Sigmoid colon (tissue), 4 donors: ENCODE measurements at regions not wholly inside any gene's neighbourhood (a gene's known extent, or its start where the extent isn't known, plus 50 kb on each side); places are given as distances from the start of the nearest gene placed in this dataset.

ENCODE experiments used
- POLR2A ChIP-seq, 2 donors: fragments of 450-650 bp; IDR thresholded peaks; one replicate each; pipeline ENCODE4 v1.6.1; 2016; ENCODE audit warnings: antibody characterized with exemption in 2 of 2, mild to moderate bottlenecking in 2 of 2, moderate library complexity in 2 of 2
- POLR2AphosphoS5 ChIP-seq, 4 donors: sonication (generic); formaldehyde crosslinking; IDR thresholded peaks; one replicate each; pipeline ENCODE4 v1.6.1; 2017; ENCODE audit warnings: antibody characterized with exemption in 4 of 4
- TF ChIP-seq, protein P1 (sequence below), 4 experiments: fragments of 450-650 bp in 3 of 4; fragments of 200-600 bp in 1 of 4; IDR thresholded peaks; one replicate each; pipeline ENCODE4 v1.5.1; 2016 to 2019; ENCODE audit warnings: antibody characterized with exemption in 4 of 4, mild to moderate bottlenecking in 3 of 4, moderate library complexity in 2 of 4

DNA sequence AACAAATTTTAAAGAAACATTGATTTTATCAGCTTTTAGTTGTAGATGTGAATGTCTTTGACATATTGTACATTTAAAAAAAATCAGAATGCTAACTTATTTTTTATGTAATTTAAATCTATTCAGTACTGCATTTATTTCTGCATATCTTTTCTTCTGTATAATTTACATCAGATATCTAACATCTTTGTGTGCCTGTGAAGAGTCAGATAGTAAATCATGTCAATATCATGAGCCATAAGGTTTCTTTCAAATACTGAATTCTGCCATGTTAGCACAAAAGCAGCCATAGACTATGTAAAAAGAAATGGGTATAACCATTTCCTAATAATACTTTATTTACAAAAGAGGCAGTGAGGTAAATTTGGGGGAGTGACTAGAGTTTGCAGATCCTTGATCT is 1829.2 kb downstream of the NCAM2 start:
- TF ChIP-seq, protein P1, sequence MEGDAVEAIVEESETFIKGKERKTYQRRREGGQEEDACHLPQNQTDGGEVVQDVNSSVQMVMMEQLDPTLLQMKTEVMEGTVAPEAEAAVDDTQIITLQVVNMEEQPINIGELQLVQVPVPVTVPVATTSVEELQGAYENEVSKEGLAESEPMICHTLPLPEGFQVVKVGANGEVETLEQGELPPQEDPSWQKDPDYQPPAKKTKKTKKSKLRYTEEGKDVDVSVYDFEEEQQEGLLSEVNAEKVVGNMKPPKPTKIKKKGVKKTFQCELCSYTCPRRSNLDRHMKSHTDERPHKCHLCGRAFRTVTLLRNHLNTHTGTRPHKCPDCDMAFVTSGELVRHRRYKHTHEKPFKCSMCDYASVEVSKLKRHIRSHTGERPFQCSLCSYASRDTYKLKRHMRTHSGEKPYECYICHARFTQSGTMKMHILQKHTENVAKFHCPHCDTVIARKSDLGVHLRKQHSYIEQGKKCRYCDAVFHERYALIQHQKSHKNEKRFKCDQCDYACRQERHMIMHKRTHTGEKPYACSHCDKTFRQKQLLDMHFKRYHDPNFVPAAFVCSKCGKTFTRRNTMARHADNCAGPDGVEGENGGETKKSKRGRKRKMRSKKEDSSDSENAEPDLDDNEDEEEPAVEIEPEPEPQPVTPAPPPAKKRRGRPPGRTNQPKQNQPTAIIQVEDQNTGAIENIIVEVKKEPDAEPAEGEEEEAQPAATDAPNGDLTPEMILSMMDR (IDR thresholded peaks at IDR 0.05) = no peak
- no peak for TF ChIP-seq POLR2A (IDR thresholded peaks at IDR 0.05)
- no peak for TF ChIP-seq POLR2AphosphoS5 (IDR thresholded peaks at IDR 0.05)
